Ishikawa (cell line): ENCODE measurements at regions not wholly inside any gene's neighbourhood (a gene's known extent, or its start where the extent isn't known, plus 50 kb on each side); places are given as distances from the start of the nearest gene placed in this dataset.

ENCODE experiments used
- CEBPB ChIP-seq: IDR thresholded peaks from 2 replicates; pipeline ENCODE4 v1.6.1; 2012
- CREB1 ChIP-seq: IDR thresholded peaks from 2 replicates; pipeline ENCODE4 v1.6.1; 2012; ENCODE audit warnings: low read depth
- EGR1 ChIP-seq: IDR thresholded peaks from 2 replicates; pipeline ENCODE4 v1.6.1; 2012
- EP300 ChIP-seq: IDR thresholded peaks from 2 replicates; pipeline ENCODE4 v1.6.1; 2012; ENCODE audit warnings: borderline replicate concordance
- FOXM1 ChIP-seq: IDR thresholded peaks from 2 replicates; pipeline ENCODE4 v1.6.1; 2012; ENCODE audit warnings: low read depth, borderline replicate concordance
- MAX ChIP-seq: IDR thresholded peaks from 2 replicates; pipeline ENCODE4 v1.6.1; 2012
- NFIC ChIP-seq: IDR thresholded peaks from 2 replicates; pipeline ENCODE4 v1.6.1; 2012
- RAD21 ChIP-seq: IDR thresholded peaks from 2 replicates; pipeline ENCODE4 v1.6.1; 2012; ENCODE audit warnings: low read depth
- REST ChIP-seq: IDR thresholded peaks from 2 replicates; pipeline ENCODE4 v1.6.1; 2012; ENCODE audit warnings: low read depth, mild to moderate bottlenecking
- TAF1 ChIP-seq: IDR thresholded peaks from 2 replicates; pipeline ENCODE4 v1.6.1; 2012; ENCODE audit warnings: low read depth, mild to moderate bottlenecking
- TCF12 ChIP-seq: IDR thresholded peaks from 2 replicates; pipeline ENCODE4 v1.6.1; 2012; ENCODE audit warnings: low read depth
- TEAD4 ChIP-seq: IDR thresholded peaks from 2 replicates; pipeline ENCODE4 v1.6.1; 2012
- USF1 ChIP-seq: IDR thresholded peaks from 2 replicates; pipeline ENCODE4 v1.6.1; 2012
- YY1 ChIP-seq: IDR thresholded peaks from 2 replicates; pipeline ENCODE4 v1.6.1; 2012; ENCODE audit warnings: low read depth
- ZBTB7A ChIP-seq: IDR thresholded peaks from 2 replicates; pipeline ENCODE4 v1.6.1; 2012; ENCODE audit warnings: low read depth

- TF ChIP-seq YY1 = no peak
- no peak for TF ChIP-seq CREB1
- no peak for TF ChIP-seq CEBPB
- no peak for TF ChIP-seq TAF1
- TF ChIP-seq MAX = no peak
- TF ChIP-seq FOXM1 = no peak
- no peak for TF ChIP-seq RAD21
- no peak for TF ChIP-seq USF1
- no peak for TF ChIP-seq NFIC
- TF ChIP-seq REST = no peak
- TF ChIP-seq ZBTB7A = no peak
Observed at GRCh38 chr4:114728426-114728825, 129.8 kb downstream of the UGT8 start.

GRCh38 chr4:114729068-114729738, 130.6 kb downstream of the UGT8 start:
- no peak for TF ChIP-seq YY1
- no peak for TF ChIP-seq CEBPB
- TF ChIP-seq FOXM1 = no peak
- no peak for TF ChIP-seq EGR1
- TF ChIP-seq EP300 = no peak
- TF ChIP-seq USF1 = no peak
- TF ChIP-seq ZBTB7A = no peak
- no peak for TF ChIP-seq CREB1
- TF ChIP-seq REST = no peak

- TF ChIP-seq EGR1 (no peak), ZBTB7A (no peak), USF1 (no peak), CREB1 (no peak), EP300 (no peak)
Observed at GRCh38 chr4:114734594-114734993, 136.0 kb downstream of the UGT8 start.

- TF ChIP-seq USF1 = no peak
- TF ChIP-seq TEAD4 = no peak
- TF ChIP-seq FOXM1 = no peak
- TF ChIP-seq ZBTB7A = no peak
- TF ChIP-seq NFIC = no peak
- TF ChIP-seq TAF1 = no peak
- TF ChIP-seq EGR1 = no peak
- TF ChIP-seq MAX = no peak
- no peak for TF ChIP-seq RAD21
- no peak for TF ChIP-seq TCF12
- TF ChIP-seq YY1 = no peak
- no peak for TF ChIP-seq REST
- no peak for TF ChIP-seq CEBPB
- TF ChIP-seq CREB1 = no peak
- no peak for TF ChIP-seq EP300
Observed at GRCh38 chr4:114752391-114753165, 154.0 kb downstream of the UGT8 start.
